RWPE2 (cell line): ENCODE measurements at regions not wholly inside any gene's neighbourhood (a gene's known extent, or its start where the extent isn't known, plus 50 kb on each side); places are given as distances from the start of the nearest gene placed in this dataset.
A peak's percentile ranks its signal among the peaks of the same experiment; 100 is the strongest.

Source experiments
- ATAC-seq: fragments of 200-7000 bp; cut with Tn5 transposase; 3 replicates; pipeline ENCODE4 v1.9.1; 2021; ENCODE audit warnings: low read depth
- DNase-seq: peaks from one replicate; pipeline ENCODE4 v3.0.0-alpha.2; 2020; ENCODE audit warnings: low spot score
- H3K27ac ChIP-seq: fragments of 450-650 bp; 2 replicates; pipeline ENCODE4 v1.5.1; 2017; ENCODE audit warnings: mild to moderate bottlenecking; ENCODE audit not compliant: poor library complexity, severe bottlenecking
- H3K27me3 ChIP-seq: fragments of 250-450 bp; sonication (Bioruptor Pico); 2 replicates; pipeline ENCODE4 v1.5.1; 2021; ENCODE audit warnings: mild to moderate bottlenecking, moderate library complexity; ENCODE audit not compliant: insufficient read depth, poor library complexity, severe bottlenecking
- H3K36me3 ChIP-seq: fragments of 250-450 bp; sonication (Bioruptor Pico); 2 replicates; pipeline ENCODE4 v1.5.1; 2020; ENCODE audit warnings: low read depth, mild to moderate bottlenecking, moderate library complexity
- H3K4me1 ChIP-seq: fragments of 250-450 bp; sonication (Bioruptor Pico); 2 replicates; pipeline ENCODE4 v1.5.1; 2021; ENCODE audit warnings: mild to moderate bottlenecking, moderate library complexity; ENCODE audit not compliant: insufficient read depth, poor library complexity, severe bottlenecking
- H3K4me3 ChIP-seq: fragments of 250-450 bp; sonication (Bioruptor Pico); 2 replicates; pipeline ENCODE4 v1.5.1; 2021; ENCODE audit warnings: mild to moderate bottlenecking, moderate library complexity; ENCODE audit not compliant: severe bottlenecking
- H3K9me3 ChIP-seq: fragments of 250-450 bp; sonication (Bioruptor Pico); 2 replicates; pipeline ENCODE4 v1.5.1; 2021; ENCODE audit warnings: mild to moderate bottlenecking, moderate library complexity; ENCODE audit not compliant: severe bottlenecking
- CTCF ChIP-seq: fragments of 450-650 bp; IDR thresholded peaks from one replicate; pipeline ENCODE4 v1.5.1; 2017; ENCODE audit warnings: mild to moderate bottlenecking, moderate library complexity; ENCODE audit not compliant: poor library complexity, severe bottlenecking

GRCh38 chr6:125571207-125571755, 178.2 kb upstream of the HEY2 start:
- ATAC-seq = no peak; the same call in 2 of the 3 replicates
- TF ChIP-seq CTCF = no peak
- no peaks in the 10 kb centered on the region for H3K27me3 ChIP-seq

GRCh38 chr6:125574604-125575003, 174.8 kb upstream of the HEY2 start:
- DNase-seq = no peak
- H3K27me3 ChIP-seq = no peaks in the 10 kb centered on the region
- no peak overlapping the region for H3K27ac ChIP-seq
- TF ChIP-seq CTCF = no peak
- no peaks in the 10 kb centered on the region for H3K36me3 ChIP-seq
- H3K4me1 ChIP-seq = no peaks in the 10 kb centered on the region
- H3K4me3 ChIP-seq = no peak overlapping the region
- ATAC-seq = peak; percentile 25; the same call in 2 of the 3 replicates
- no peaks in the 10 kb centered on the region for H3K9me3 ChIP-seq

More at GRCh38 chr6:125571207-125571755, 178.2 kb upstream of the HEY2 start:
- Histone ChIP-seq H3K27ac (no peak overlapping the region), H3K36me3 (no peaks in the 10 kb centered on the region), H3K4me3 (no peak overlapping the region), H3K4me1 (no peaks in the 10 kb centered on the region), H3K9me3 (no peaks in the 10 kb centered on the region)
- no peak for DNase-seq

- ATAC-seq (no peak), DNase-seq (no peak)
- Histone ChIP-seq H3K4me3 (no peak overlapping the region), H3K4me1 (no peaks in the 10 kb centered on the region), H3K27me3 (no peaks in the 10 kb centered on the region), H3K27ac (no peak overlapping the region), H3K9me3 (no peaks in the 10 kb centered on the region), H3K36me3 (no peaks in the 10 kb centered on the region)
- TF ChIP-seq CTCF = no peak
Measured at GRCh38 chr6:125577124-125577662, 172.2 kb upstream of the HEY2 start.

GRCh38 chr6:125584468-125584939, 164.9 kb upstream of the HEY2 start:
- peaks cover 13% of the 10 kb centered on the region for H3K4me1 ChIP-seq
- no peak overlapping the region for H3K27ac ChIP-seq
- H3K9me3 ChIP-seq = peaks cover 3% of the 10 kb centered on the region
- no peaks in the 10 kb centered on the region for H3K36me3 ChIP-seq
- no peaks in the 10 kb centered on the region for H3K27me3 ChIP-seq
- no peak overlapping the region for H3K4me3 ChIP-seq
- ATAC-seq = no peak
- TF ChIP-seq CTCF = no peak
- no peak for DNase-seq

- Histone ChIP-seq H3K4me3 (no peak overlapping the region), H3K27me3 (no peaks in the 10 kb centered on the region), H3K27ac (peak overlapping the region; percentile 39), H3K4me1 (peaks cover 13% of the 10 kb centered on the region), H3K36me3 (no peaks in the 10 kb centered on the region), H3K9me3 (peaks cover 3% of the 10 kb centered on the region)
- DNase-seq (no peak), ATAC-seq (no peak)
- no peak for TF ChIP-seq CTCF
Measured at GRCh38 chr6:125585470-125585869, 164.0 kb upstream of the HEY2 start.
